ENCODE measurements at regions not wholly inside any gene's neighbourhood (a gene's known extent, or its start where the extent isn't known, plus 50 kb on each side); places are given as distances from the start of the nearest gene placed in this dataset.

GRCh38 chr4:133095591-133095990 is 53.5 kb upstream of the PCDH10 start:
- ATAC-seq, result no peak

- no peak for ATAC-seq
Observed at GRCh38 chr4:133096972-133097371, 52.1 kb upstream of the PCDH10 start.
